CD4-positive, alpha-beta T cell (primary cell): ENCODE measurements at regions not wholly inside any gene's neighbourhood (a gene's known extent, or its start where the extent isn't known, plus 50 kb on each side); places are given as distances from the start of the nearest gene placed in this dataset.

Experiments used
- ATAC-seq: fragments of 200-7000 bp; cut with Tn5 transposase; one replicate; pipeline ENCODE4 v1.10.0; 2022; ENCODE audit warnings: mild to moderate bottlenecking; ENCODE audit not compliant: poor library complexity
- CTCF ChIA-PET: fragments of 350-600 bp; sonication (Branson Sonifier 250); formaldehyde crosslinking; loops from one replicate; lab custom pipeline; 2021; ENCODE audit warnings: antibody characterized with exemption, inconsistent platforms; lab: Charles Lee
- POLR2A ChIA-PET: fragments of 350-600 bp; sonication (Branson Sonifier 250); formaldehyde crosslinking; loops from one replicate; lab custom pipeline; 2021; ENCODE audit warnings: antibody characterized with exemption, inconsistent platforms; lab: Charles Lee
- DNase-seq, 14 experiments: peaks; one replicate each; pipeline ENCODE4 v3.0.0-alpha.2; 2013 to 2020; ENCODE audit warnings: mixed read lengths in 2 of 14
- H3K27ac ChIP-seq, 2 donors: one replicate each; pipeline versions ENCODE4 v1.5.1 to v1.7.0; 2013; ENCODE audit warnings: low read length in 2 of 2, low read depth in 1 of 2, mild to moderate bottlenecking in 1 of 2
- H3K27me3 ChIP-seq, 2 experiments: 1 replicate in 1 of 2; 2 replicates in 1 of 2; pipeline versions ENCODE4 v1.6.1 to v1.7.0; 2013; ENCODE audit warnings: low read length in 2 of 2, control low read depth in 1 of 2, mild to moderate bottlenecking in 1 of 2, moderate library complexity in 1 of 2; ENCODE audit not compliant: insufficient read depth in 2 of 2, control insufficient read depth in 1 of 2
- H3K36me3 ChIP-seq: one replicate; pipeline ENCODE4 v1.6.1; 2013; ENCODE audit warnings: low read length, control low read depth; ENCODE audit not compliant: insufficient read depth
- H3K4me1 ChIP-seq: one replicate; pipeline ENCODE4 v1.6.1; 2013; ENCODE audit warnings: low read length, control low read depth; ENCODE audit not compliant: insufficient read depth
- H3K4me3 ChIP-seq: one replicate; pipeline ENCODE4 v1.5.1; 2013; ENCODE audit warnings: mild to moderate bottlenecking, low read length, moderate library complexity
- H3K9me3 ChIP-seq, 2 experiments: 1 replicate in 1 of 2; 2 replicates in 1 of 2; pipeline versions ENCODE4 v1.6.1 to v1.7.0; 2013; ENCODE audit warnings: low read length in 2 of 2, mild to moderate bottlenecking in 2 of 2, control low read depth in 1 of 2, moderate library complexity in 1 of 2; ENCODE audit not compliant: control insufficient read depth in 1 of 2, insufficient read depth in 1 of 2
- H3K27ac Mint-ChIP-seq: one replicate; pipeline ENCODE4 v1.8.0; 2020; ENCODE audit warnings: mixed read lengths
- H3K27me3 Mint-ChIP-seq: one replicate; pipeline ENCODE4 v1.8.0; 2021; ENCODE audit warnings: mixed read lengths
- H3K36me3 Mint-ChIP-seq: one replicate; pipeline ENCODE4 v1.8.0; 2021; ENCODE audit warnings: low read depth, mixed read lengths
- H3K4me1 Mint-ChIP-seq: one replicate; pipeline ENCODE4 v1.8.0; 2021; ENCODE audit warnings: low read depth, mixed read lengths
- H3K4me3 Mint-ChIP-seq: one replicate; pipeline ENCODE4 v1.8.0; 2020; ENCODE audit warnings: mild to moderate bottlenecking, mixed read lengths
- H3K9me3 Mint-ChIP-seq: one replicate; pipeline ENCODE4 v1.8.0; 2020; ENCODE audit warnings: mixed read lengths
- intact Hi-C, 2 experiments: fragments of 100-400 bp; cut with DNase I in 1 of 2; cut with micrococcal nuclease in 1 of 2; formaldehyde crosslinking; loops; one replicate each; pipeline versions ENCODE4 v1.15.1 to v1.9.0; 2023 to 2025; cut with DNase I, micrococcal nuclease
- TF ChIP-seq, protein P1 (sequence below): fragments of 200-600 bp; IDR thresholded peaks from one replicate; pipeline ENCODE4 v1.8.0; 2022; ENCODE audit warnings: antibody characterized with exemption, mild to moderate bottlenecking

DNA sequence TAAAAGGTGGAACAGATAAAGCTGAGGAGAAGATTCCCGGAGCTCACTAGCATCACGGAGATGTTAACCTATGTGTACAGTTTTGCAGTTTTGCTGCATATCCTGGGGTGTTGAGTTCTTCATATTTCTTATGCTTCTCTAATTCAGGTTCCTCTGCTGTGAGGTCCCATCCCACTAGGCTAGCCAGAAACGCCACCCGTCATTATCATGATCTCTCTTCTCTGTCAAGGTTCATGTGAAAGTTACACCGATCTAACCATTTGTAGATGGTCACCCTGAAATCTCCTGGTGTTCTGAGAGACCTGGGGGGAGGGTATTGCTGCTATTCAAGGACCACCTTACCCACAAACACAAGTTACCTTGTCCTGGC is 136.3 kb downstream of the CCDC71L start:
- H3K36me3 Mint-ChIP-seq = no peaks in the 10 kb centered on the region
- H3K27ac Mint-ChIP-seq = no peak overlapping the region
- H3K27me3 Mint-ChIP-seq = peaks cover 9% of the 10 kb centered on the region
- ChIA-PET POLR2A (no interaction called here), CTCF (no interaction called here)
- TF ChIP-seq, protein P1, sequence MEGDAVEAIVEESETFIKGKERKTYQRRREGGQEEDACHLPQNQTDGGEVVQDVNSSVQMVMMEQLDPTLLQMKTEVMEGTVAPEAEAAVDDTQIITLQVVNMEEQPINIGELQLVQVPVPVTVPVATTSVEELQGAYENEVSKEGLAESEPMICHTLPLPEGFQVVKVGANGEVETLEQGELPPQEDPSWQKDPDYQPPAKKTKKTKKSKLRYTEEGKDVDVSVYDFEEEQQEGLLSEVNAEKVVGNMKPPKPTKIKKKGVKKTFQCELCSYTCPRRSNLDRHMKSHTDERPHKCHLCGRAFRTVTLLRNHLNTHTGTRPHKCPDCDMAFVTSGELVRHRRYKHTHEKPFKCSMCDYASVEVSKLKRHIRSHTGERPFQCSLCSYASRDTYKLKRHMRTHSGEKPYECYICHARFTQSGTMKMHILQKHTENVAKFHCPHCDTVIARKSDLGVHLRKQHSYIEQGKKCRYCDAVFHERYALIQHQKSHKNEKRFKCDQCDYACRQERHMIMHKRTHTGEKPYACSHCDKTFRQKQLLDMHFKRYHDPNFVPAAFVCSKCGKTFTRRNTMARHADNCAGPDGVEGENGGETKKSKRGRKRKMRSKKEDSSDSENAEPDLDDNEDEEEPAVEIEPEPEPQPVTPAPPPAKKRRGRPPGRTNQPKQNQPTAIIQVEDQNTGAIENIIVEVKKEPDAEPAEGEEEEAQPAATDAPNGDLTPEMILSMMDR = no peak
- no peak overlapping the region for H3K4me3 Mint-ChIP-seq
- H3K9me3 ChIP-seq = no peaks in the 10 kb centered on the region
- no peak for ATAC-seq
- H3K27ac ChIP-seq = no peak overlapping the region
- no peaks in the 10 kb centered on the region for H3K9me3 Mint-ChIP-seq
- peaks cover 2 to 6% of the 10 kb centered on the region in 2 experiments for H3K27me3 ChIP-seq
- peaks cover 17% of the 10 kb centered on the region for H3K4me1 Mint-ChIP-seq
- H3K4me3 ChIP-seq = no peak overlapping the region
- no peak for DNase-seq
- intact Hi-C loops = no loop called here
- H3K36me3 ChIP-seq = no peaks in the 10 kb centered on the region
- peaks cover 13% of the 10 kb centered on the region for H3K4me1 ChIP-seq

DNA sequence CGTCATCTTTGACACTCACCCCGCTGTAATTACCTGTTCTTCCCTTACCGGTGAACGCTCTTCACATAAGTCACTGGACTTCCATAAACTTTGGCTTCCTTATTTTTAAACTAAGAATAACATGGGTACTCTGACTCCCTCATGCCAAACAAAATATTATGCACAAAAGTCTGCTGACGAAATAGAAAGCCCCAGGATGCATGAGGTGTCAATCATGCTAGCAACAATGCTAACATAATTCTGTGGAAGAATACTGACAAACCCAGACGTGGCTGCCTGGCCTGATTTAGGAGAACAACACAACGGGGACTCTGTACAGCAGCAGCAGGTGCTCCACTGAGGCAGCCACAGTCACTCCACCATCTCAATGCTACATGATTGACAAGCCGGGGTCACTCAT is 137.5 kb downstream of the CCDC71L start:
- DNase-seq = no peak
- peaks cover 9 to 17% of the 10 kb centered on the region in 2 experiments for H3K27me3 ChIP-seq
- H3K27ac Mint-ChIP-seq = no peak overlapping the region
- CTCF ChIA-PET = no interaction called here
- TF ChIP-seq, protein P1 = no peak
- no peaks in the 10 kb centered on the region for H3K9me3 Mint-ChIP-seq
- no peak for ATAC-seq
- intact Hi-C loops = no loop called here
- H3K27me3 Mint-ChIP-seq = peaks cover 20% of the 10 kb centered on the region
- POLR2A ChIA-PET = no interaction called here
- H3K27ac ChIP-seq = no peak overlapping the region
- peaks cover 13% of the 10 kb centered on the region for H3K4me1 ChIP-seq
- H3K4me1 Mint-ChIP-seq = peaks cover 17% of the 10 kb centered on the region
- H3K4me3 Mint-ChIP-seq = no peak overlapping the region
- no peaks in the 10 kb centered on the region for H3K36me3 ChIP-seq
- H3K9me3 ChIP-seq = no peaks in the 10 kb centered on the region
- H3K4me3 ChIP-seq = no peak overlapping the region
- H3K36me3 Mint-ChIP-seq = no peaks in the 10 kb centered on the region

DNA sequence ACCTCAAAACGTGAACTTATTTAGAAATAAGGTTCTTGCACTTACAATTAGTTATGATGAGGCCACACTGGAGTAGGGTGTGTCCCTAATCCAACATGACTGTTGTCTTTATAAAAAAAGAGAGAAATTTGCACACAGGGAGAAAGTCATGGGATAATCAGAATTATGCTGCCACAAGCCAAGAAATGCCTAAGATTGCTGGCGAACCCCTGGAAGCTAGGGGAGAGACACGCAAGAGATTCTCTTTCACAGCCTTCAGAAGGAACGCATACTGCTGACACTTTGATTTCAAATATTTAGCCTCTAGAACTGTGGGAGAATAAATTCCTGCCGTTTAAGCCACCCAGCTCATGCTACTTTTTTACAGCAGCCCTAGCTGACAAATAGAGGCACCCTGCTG is 138.3 kb downstream of the CCDC71L start:
- ChIA-PET POLR2A (no interaction called here), CTCF (no interaction called here)
- H3K4me1 ChIP-seq = peaks cover 13% of the 10 kb centered on the region
- intact Hi-C loops = no loop called here
- TF ChIP-seq, protein P1 = no peak
- H3K4me3 ChIP-seq = no peak overlapping the region
- H3K4me1 Mint-ChIP-seq = peaks cover 17% of the 10 kb centered on the region
- peaks cover 9 to 20% of the 10 kb centered on the region in 2 experiments for H3K27me3 ChIP-seq
- no peak overlapping the region for H3K27ac ChIP-seq
- no peaks in the 10 kb centered on the region for H3K9me3 Mint-ChIP-seq
- H3K9me3 ChIP-seq = no peaks in the 10 kb centered on the region
- no peak for DNase-seq
- ATAC-seq = no peak
- no peak overlapping the region for H3K4me3 Mint-ChIP-seq
- peaks cover 24% of the 10 kb centered on the region for H3K27me3 Mint-ChIP-seq
- no peaks in the 10 kb centered on the region for H3K36me3 ChIP-seq
- H3K27ac Mint-ChIP-seq = no peak overlapping the region
- H3K36me3 Mint-ChIP-seq = no peaks in the 10 kb centered on the region
